Neural progenitor cell (in vitro differentiated cells): ENCODE measurements at regions not wholly inside any gene's neighbourhood (a gene's known extent, or its start where the extent isn't known, plus 50 kb on each side); places are given as distances from the start of the nearest gene placed in this dataset.

Source experiments
- EZH2phosphoT487 ChIP-seq: fragments of 200-600 bp; sonication (generic); IDR thresholded peaks from 2 replicates; pipeline ENCODE4 v1.6.1; 2017; ENCODE audit warnings: antibody characterized with exemption
- TF ChIP-seq, protein P1 (sequence below): fragments of 200-600 bp; sonication (generic); IDR thresholded peaks from 2 replicates; pipeline ENCODE4 v1.5.1; 2017; ENCODE audit warnings: antibody characterized with exemption, mild to moderate bottlenecking

DNA sequence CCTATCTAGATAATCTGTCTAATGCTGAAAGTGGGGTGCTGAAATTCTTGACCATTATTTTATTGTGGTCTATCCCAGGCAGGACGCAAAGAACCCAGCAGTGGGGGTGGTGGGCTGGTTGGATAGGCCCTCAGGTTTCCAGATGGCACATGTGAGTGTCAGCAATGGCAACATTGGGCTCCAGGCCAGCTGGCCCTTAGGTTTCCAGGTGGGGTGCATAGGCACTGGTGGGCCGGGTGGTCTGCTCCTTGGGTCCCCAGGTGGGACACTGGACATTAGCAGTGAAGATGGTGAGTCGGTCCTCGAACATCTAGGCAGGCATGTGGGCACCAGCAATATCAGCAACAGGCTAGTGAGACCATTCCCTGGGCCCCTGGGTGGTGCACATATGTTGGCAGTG is 680.3 kb upstream of the ACVR2A start:
- TF ChIP-seq, protein P1, sequence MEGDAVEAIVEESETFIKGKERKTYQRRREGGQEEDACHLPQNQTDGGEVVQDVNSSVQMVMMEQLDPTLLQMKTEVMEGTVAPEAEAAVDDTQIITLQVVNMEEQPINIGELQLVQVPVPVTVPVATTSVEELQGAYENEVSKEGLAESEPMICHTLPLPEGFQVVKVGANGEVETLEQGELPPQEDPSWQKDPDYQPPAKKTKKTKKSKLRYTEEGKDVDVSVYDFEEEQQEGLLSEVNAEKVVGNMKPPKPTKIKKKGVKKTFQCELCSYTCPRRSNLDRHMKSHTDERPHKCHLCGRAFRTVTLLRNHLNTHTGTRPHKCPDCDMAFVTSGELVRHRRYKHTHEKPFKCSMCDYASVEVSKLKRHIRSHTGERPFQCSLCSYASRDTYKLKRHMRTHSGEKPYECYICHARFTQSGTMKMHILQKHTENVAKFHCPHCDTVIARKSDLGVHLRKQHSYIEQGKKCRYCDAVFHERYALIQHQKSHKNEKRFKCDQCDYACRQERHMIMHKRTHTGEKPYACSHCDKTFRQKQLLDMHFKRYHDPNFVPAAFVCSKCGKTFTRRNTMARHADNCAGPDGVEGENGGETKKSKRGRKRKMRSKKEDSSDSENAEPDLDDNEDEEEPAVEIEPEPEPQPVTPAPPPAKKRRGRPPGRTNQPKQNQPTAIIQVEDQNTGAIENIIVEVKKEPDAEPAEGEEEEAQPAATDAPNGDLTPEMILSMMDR = no peak
- no peak for TF ChIP-seq EZH2phosphoT487
